Breast epithelium (tissue), 4 donors: ENCODE measurements at regions not wholly inside any gene's neighbourhood (a gene's known extent, or its start where the extent isn't known, plus 50 kb on each side); places are given as distances from the start of the nearest gene placed in this dataset.

ENCODE experiments used
- DNase-seq, 2 donors: peaks; one replicate each; pipeline ENCODE4 v3.0.0-alpha.2; 2019; ENCODE audit warnings: low spot score in 2 of 2
- H3K27ac ChIP-seq, 2 donors: fragments of 200-600 bp; sonication (generic) in 1 of 2; one replicate each; pipeline ENCODE4 v1.5.1; 2016 to 2019; ENCODE audit warnings: mild to moderate bottlenecking in 1 of 2
- H3K27me3 ChIP-seq, 2 donors: fragments of 200-600 bp; sonication (generic) in 1 of 2; one replicate each; pipeline versions ENCODE4 v1.5.1 to v1.6.0; 2017 to 2019; ENCODE audit warnings: control low read depth in 1 of 2, mild to moderate bottlenecking in 1 of 2
- H3K36me3 ChIP-seq: fragments of 200-600 bp; one replicate; pipeline ENCODE4 v1.5.1; 2019
- H3K4me1 ChIP-seq, 2 donors: fragments of 200-600 bp; sonication (generic); one replicate each; pipeline ENCODE4 v1.5.1; 2016 to 2019; ENCODE audit warnings: control low read depth in 1 of 2
- H3K4me3 ChIP-seq, 3 donors: fragments of 200-600 bp; sonication (generic); 1 replicate in 2 of 3; 2 replicates in 1 of 3; pipeline ENCODE4 v1.5.1; 2016 to 2019; ENCODE audit warnings: mild to moderate bottlenecking in 3 of 3, moderate library complexity in 2 of 3
- H3K9me3 ChIP-seq, 2 donors: fragments of 200-600 bp; sonication (generic) in 1 of 2; one replicate each; pipeline ENCODE4 v1.5.1; 2016 to 2019; ENCODE audit warnings: control low read depth in 1 of 2
- POLR2A ChIP-seq: fragments of 450-650 bp; IDR thresholded peaks from one replicate; pipeline ENCODE4 v1.6.1; 2016; ENCODE audit warnings: antibody characterized with exemption, mild to moderate bottlenecking, moderate library complexity
- POLR2AphosphoS5 ChIP-seq, 3 donors: sonication (generic); formaldehyde crosslinking; IDR thresholded peaks; one replicate each; pipeline ENCODE4 v1.6.1; 2017; ENCODE audit warnings: antibody characterized with exemption in 3 of 3
- intact Hi-C: fragments of 100-400 bp; cut with DNase I; formaldehyde crosslinking; loops from one replicate; pipeline ENCODE4 v1.15.1; 2023; ENCODE audit warnings: low total_unique reads
- TF ChIP-seq, protein P1 (sequence below), 3 donors: fragments of 450-650 bp; IDR thresholded peaks; one replicate each; pipeline ENCODE4 v1.5.1; 2016 to 2017; ENCODE audit warnings: antibody characterized with exemption in 3 of 3, mild to moderate bottlenecking in 3 of 3, moderate library complexity in 3 of 3

DNA sequence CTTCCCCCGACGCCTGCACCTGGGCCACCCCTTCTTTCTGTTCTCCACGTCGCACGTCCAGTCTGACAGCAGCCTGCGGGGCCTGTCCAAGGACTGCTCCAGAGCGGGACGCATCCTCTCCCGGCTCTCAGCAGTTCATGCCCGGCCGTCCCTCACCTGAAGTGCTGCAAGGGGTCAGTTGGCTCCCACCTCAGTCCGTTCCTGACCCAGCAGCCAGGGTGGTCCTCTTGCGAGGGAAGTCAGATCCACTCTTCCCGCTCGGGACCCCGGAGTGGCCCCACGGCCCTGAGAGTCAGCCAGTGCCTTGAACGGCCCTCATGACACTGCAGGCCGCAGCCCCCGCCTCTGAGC, 249.7 kb upstream of the IRX4 start:
- no peak overlapping the region for H3K4me3 ChIP-seq
- TF ChIP-seq POLR2AphosphoS5 (IDR thresholded peaks at IDR 0.05) = no peak
- no peak for TF ChIP-seq POLR2A
- TF ChIP-seq, protein P1, sequence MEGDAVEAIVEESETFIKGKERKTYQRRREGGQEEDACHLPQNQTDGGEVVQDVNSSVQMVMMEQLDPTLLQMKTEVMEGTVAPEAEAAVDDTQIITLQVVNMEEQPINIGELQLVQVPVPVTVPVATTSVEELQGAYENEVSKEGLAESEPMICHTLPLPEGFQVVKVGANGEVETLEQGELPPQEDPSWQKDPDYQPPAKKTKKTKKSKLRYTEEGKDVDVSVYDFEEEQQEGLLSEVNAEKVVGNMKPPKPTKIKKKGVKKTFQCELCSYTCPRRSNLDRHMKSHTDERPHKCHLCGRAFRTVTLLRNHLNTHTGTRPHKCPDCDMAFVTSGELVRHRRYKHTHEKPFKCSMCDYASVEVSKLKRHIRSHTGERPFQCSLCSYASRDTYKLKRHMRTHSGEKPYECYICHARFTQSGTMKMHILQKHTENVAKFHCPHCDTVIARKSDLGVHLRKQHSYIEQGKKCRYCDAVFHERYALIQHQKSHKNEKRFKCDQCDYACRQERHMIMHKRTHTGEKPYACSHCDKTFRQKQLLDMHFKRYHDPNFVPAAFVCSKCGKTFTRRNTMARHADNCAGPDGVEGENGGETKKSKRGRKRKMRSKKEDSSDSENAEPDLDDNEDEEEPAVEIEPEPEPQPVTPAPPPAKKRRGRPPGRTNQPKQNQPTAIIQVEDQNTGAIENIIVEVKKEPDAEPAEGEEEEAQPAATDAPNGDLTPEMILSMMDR (IDR thresholded peaks at IDR 0.05) = no peak
- no peak for DNase-seq
- H3K9me3 ChIP-seq = no peaks in the 10 kb centered on the region
- intact Hi-C loops = no loop called here
- H3K27ac ChIP-seq = no peak overlapping the region
- peaks cover 0 to under 1% of the 10 kb centered on the region in 2 donors for H3K27me3 ChIP-seq
- no peaks in the 10 kb centered on the region for H3K4me1 ChIP-seq
- no peaks in the 10 kb centered on the region for H3K36me3 ChIP-seq

DNA sequence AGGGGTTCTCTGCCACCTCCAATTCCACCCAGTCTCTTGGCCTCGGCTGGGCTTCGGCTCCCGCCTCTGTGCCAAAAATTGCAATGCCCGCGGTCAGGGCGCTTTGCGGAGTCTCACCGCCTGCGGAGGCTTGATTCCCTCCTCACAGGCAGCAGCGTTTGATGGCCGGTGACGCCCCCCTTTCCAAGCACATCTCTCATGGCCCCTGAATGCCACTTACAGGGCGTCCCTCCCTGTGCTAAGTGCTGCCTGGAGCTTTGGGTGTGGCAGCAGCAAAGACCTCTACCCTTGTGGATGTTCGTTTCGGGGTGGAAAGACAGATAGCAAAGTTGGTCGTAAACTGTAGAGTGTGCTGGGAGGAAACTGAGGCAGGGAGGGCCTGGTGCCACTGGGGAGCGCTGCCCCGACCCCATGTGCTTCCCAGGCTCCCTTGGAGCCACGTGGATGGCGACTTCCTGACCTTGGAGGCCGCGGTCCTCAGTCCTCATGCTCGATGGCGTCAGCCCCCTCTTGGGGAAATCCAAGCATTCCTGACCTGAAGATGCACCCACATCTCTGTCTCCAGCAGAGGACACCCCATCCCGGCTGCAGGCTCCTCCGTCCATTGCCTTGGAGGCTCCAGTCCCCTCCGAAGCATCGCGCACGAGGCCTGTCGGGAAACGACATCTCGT, 249.2 kb upstream of the IRX4 start:
- TF ChIP-seq, protein P1 (IDR thresholded peaks at IDR 0.05) = no peak
- TF ChIP-seq POLR2A (no peak), POLR2AphosphoS5 (IDR thresholded peaks at IDR 0.05) (no peak)
- no peak overlapping the region for H3K27ac ChIP-seq
- H3K4me1 ChIP-seq = no peaks in the 10 kb centered on the region
- H3K27me3 ChIP-seq = no peaks in the 10 kb centered on the region
- H3K4me3 ChIP-seq = no peak overlapping the region
- intact Hi-C loops = no loop called here
- H3K9me3 ChIP-seq = no peaks in the 10 kb centered on the region
- DNase-seq = no peak
- no peaks in the 10 kb centered on the region for H3K36me3 ChIP-seq

DNA sequence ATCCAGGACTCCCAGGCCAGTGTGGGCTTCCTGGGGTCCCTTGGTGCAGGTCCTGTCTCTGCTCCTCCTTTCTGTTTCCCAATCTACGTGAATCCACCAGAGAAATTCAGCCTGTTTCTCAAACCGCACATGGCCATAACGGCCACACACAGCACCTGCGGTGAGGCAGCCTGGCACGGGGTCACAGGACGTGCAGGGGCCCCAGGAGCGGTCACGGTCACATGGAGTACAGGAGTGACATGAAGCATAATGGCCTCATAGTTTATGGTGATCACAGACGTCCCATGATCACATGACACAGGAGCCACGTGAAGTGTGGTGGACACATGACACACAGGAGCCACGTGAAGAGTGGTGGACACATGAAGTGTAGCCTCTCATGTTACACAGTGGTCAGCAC, 248.5 kb upstream of the IRX4 start:
- Histone ChIP-seq H3K27ac (no peak overlapping the region), H3K4me3 (no peak overlapping the region), H3K9me3 (no peaks in the 10 kb centered on the region), H3K4me1 (no peaks in the 10 kb centered on the region), H3K27me3 (no peaks in the 10 kb centered on the region), H3K36me3 (no peaks in the 10 kb centered on the region)
- DNase-seq = no peak
- intact Hi-C loops = no loop called here
- TF ChIP-seq POLR2AphosphoS5 (IDR thresholded peaks at IDR 0.05) (no peak), POLR2A (no peak)
- TF ChIP-seq, protein P1 (IDR thresholded peaks at IDR 0.05) = no peak

DNA sequence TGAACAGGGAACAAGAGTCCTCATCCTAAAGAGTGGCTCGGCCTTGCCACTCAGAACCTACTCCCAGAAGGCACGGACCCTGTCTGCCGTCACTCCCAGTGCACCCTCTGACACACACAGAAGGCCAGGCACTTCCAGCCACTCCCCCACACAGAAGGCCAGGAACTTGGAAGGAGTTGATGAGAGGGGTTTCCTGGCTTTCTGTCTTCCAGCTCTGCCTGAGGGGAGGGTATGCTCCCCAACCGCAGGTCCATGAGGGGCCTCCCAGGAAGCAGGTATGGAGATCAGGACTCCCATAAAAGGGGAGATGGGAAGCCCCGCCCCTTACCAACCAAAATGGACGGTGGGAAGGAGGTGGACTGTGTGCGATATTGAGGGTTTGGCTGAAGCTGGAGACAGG, 247.6 kb upstream of the IRX4 start:
- H3K27ac ChIP-seq = no peak overlapping the region
- TF ChIP-seq, protein P1 (IDR thresholded peaks at IDR 0.05) = no peak
- TF ChIP-seq POLR2A (no peak), POLR2AphosphoS5 (IDR thresholded peaks at IDR 0.05) (no peak)
- no peak overlapping the region for H3K4me3 ChIP-seq
- no peaks in the 10 kb centered on the region for H3K27me3 ChIP-seq
- no peaks in the 10 kb centered on the region for H3K4me1 ChIP-seq
- H3K9me3 ChIP-seq = no peaks in the 10 kb centered on the region
- DNase-seq = no peak
- intact Hi-C loops = no loop called here
- H3K36me3 ChIP-seq = no peaks in the 10 kb centered on the region

DNA sequence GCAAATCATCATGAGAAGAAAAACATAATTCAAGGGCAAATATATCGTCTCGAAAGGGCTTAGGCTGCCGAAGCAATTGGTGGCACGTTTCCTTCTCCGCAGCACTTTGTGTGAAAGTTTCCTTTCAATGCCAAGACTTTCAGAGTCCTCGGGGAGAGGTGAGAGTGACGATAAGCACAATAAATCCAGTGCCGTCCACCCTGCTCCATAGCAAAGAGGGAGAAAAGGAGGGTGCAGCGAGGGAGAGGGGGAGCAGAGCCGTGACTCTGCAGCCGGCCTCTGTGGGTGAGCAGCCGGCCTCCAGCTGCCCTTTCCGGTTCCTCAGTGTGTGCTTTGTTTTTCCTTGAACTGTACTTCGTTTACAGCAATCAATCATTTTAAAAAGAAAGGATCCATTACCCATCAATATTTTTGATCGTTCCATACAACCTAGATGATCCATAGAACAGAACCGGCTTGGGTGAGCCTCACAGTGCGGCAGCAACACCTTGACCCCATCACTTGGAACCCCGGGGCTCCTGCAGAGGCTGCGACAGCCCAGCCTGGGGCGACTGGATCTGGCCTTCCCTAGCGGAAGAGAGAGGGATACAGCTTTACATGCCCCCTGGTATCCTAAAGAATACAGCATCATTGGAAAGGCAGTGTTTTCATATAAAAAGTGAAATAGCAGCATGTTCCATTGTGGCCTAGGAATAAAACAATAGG, 247.0 kb upstream of the IRX4 start:
- Histone ChIP-seq H3K27ac (no peak overlapping the region), H3K4me1 (no peaks in the 10 kb centered on the region), H3K36me3 (no peaks in the 10 kb centered on the region), H3K9me3 (no peaks in the 10 kb centered on the region), H3K27me3 (no peaks in the 10 kb centered on the region), H3K4me3 (no peak overlapping the region)
- no peak for TF ChIP-seq POLR2A
- TF ChIP-seq, protein P1 (IDR thresholded peaks at IDR 0.05) = no peak
- no peak for TF ChIP-seq POLR2AphosphoS5 (IDR thresholded peaks at IDR 0.05)
- DNase-seq = no peak
- intact Hi-C loops = no loop called here
